ENCODE measurements at regions not wholly inside any gene's neighbourhood (a gene's known extent, or its start where the extent isn't known, plus 50 kb on each side); places are given as distances from the start of the nearest gene placed in this dataset.

DNA sequence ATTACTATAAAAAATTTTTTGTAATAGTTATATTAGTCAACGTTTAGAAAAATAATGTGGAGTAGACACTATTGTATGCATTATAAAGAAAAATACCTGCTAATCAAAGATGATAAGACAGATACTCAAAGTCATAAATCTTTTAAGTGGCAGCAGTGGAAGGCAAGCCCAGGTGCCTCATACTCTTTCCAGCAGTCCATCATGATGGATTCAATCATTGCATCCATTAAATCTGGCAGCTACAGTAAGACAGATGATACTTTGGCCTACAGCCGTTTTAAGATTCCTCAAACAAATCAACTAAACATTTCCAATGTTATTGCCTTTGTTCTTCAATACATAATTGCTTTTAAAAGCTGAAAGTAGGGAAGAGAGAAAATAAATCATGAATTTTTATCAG is 1392.9 kb upstream of the NUDT12 start:
- intact Hi-C loops (cut with DNase I; ENCODE audit: low total_unique reads) = no loop called here
- DNase-seq = no peak
- Histone ChIP-seq H3K4me3 (no peak overlapping the region), H3K9me3 (no peaks in the 10 kb centered on the region), H3K4me1 (no peaks in the 10 kb centered on the region), H3K27ac (no peak overlapping the region), H3K36me3 (no peaks in the 10 kb centered on the region), H3K27me3 (no peaks in the 10 kb centered on the region)
- no peak for TF ChIP-seq POLR2A (IDR thresholded peaks at IDR 0.05)
- ATAC-seq = no peak
- in situ Hi-C loops (cut with MboI; ENCODE audit: low sequenced_read_pairs in 4 of 4) = no loop called here

DNA sequence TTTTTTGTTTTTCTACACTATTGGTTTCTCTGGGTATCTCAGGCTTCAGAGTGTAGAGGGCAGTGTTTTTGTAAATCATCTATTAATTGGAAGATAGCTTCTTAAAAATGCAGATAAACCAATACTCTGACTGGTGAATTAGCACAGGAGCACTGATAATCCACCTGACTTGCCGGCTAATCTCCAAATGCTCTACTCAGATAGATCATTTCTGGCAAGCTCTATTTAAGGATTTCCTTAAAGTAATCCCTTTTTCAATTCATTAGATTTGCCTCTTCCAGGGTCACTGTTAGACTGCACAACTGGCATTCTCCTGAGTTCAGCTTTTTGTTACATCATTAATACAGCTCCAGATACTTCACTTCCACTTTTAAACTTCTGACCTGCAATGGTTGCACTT is 1390.3 kb upstream of the NUDT12 start:
- H3K4me3 ChIP-seq = no peak overlapping the region
- no peak overlapping the region for H3K27ac ChIP-seq
- DNase-seq = no peak
- H3K9me3 ChIP-seq = no peaks in the 10 kb centered on the region
- in situ Hi-C loops (cut with MboI; ENCODE audit: low sequenced_read_pairs in 4 of 4) (no loop called here), intact Hi-C loops (cut with DNase I; ENCODE audit: low total_unique reads) (no loop called here)
- no peaks in the 10 kb centered on the region for H3K36me3 ChIP-seq
- ATAC-seq = no peak
- H3K27me3 ChIP-seq = no peaks in the 10 kb centered on the region
- no peaks in the 10 kb centered on the region for H3K4me1 ChIP-seq
- TF ChIP-seq POLR2A (IDR thresholded peaks at IDR 0.05) = no peak
- TF ChIP-seq, protein P1, sequence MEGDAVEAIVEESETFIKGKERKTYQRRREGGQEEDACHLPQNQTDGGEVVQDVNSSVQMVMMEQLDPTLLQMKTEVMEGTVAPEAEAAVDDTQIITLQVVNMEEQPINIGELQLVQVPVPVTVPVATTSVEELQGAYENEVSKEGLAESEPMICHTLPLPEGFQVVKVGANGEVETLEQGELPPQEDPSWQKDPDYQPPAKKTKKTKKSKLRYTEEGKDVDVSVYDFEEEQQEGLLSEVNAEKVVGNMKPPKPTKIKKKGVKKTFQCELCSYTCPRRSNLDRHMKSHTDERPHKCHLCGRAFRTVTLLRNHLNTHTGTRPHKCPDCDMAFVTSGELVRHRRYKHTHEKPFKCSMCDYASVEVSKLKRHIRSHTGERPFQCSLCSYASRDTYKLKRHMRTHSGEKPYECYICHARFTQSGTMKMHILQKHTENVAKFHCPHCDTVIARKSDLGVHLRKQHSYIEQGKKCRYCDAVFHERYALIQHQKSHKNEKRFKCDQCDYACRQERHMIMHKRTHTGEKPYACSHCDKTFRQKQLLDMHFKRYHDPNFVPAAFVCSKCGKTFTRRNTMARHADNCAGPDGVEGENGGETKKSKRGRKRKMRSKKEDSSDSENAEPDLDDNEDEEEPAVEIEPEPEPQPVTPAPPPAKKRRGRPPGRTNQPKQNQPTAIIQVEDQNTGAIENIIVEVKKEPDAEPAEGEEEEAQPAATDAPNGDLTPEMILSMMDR (IDR thresholded peaks at IDR 0.05 in 4 of 5, conservative IDR thresholded peaks at IDR 0.05 in 1 of 5) = no peak

DNA sequence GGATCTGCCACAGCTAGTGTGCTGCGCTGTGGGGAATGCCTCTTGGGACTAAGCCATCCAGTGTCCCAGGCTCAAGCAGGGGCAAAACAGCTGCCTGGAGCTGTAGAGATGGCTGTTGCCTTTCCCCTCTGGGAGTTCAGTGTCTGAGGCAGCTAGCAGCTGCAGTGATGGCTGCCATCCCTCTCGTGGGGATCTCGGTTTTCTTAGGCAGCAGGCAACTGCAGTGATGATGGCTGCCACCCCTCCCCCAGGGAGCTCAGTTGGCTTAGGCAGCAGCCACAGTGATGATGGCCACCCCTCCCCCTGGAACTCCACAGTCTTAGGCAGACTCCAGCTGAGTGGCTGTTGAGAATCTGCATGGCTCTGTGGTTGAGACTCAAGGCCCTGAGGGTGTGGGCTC is 1389.2 kb upstream of the NUDT12 start:
- no peak overlapping the region for H3K27ac ChIP-seq
- no peaks in the 10 kb centered on the region for H3K9me3 ChIP-seq
- H3K4me3 ChIP-seq = no peak overlapping the region
- intact Hi-C loops (cut with DNase I; ENCODE audit: low total_unique reads) (no loop called here), in situ Hi-C loops (cut with MboI; ENCODE audit: low sequenced_read_pairs in 4 of 4) (no loop called here)
- no peaks in the 10 kb centered on the region for H3K36me3 ChIP-seq
- no peaks in the 10 kb centered on the region for H3K4me1 ChIP-seq
- TF ChIP-seq, protein P1 (IDR thresholded peaks at IDR 0.05 in 4 of 5, conservative IDR thresholded peaks at IDR 0.05 in 1 of 5) = no peak
- no peak for TF ChIP-seq POLR2A (IDR thresholded peaks at IDR 0.05)
- no peaks in the 10 kb centered on the region for H3K27me3 ChIP-seq
- DNase-seq (no peak), ATAC-seq (no peak)

DNA sequence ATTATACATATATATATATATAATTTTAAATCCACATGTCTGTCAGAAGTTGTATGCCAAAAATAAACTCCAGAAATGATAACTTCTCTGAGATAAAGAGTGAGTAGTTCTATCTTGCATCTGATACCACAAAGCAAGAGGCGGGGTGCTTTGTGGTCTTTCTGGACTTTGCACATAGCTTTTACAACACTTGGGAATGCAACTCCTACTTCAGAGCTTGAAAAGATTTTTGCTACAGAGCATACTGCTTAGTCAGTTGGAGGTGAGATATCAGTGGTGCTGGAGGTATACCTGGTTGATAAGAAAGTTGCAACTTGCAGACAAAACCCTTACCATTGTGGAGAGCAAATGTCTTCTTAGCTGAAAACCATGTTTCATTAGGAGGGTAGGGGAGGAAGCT is 1384.5 kb upstream of the NUDT12 start:
- no peak for DNase-seq
- Histone ChIP-seq H3K9me3 (no peaks in the 10 kb centered on the region), H3K27ac (no peak overlapping the region), H3K27me3 (no peaks in the 10 kb centered on the region), H3K4me1 (no peaks in the 10 kb centered on the region), H3K36me3 (no peaks in the 10 kb centered on the region), H3K4me3 (no peak overlapping the region)
- in situ Hi-C loops (cut with MboI; ENCODE audit: low sequenced_read_pairs in 4 of 4) = no loop called here
- ATAC-seq = no peak
- TF ChIP-seq, protein P1 (IDR thresholded peaks at IDR 0.05 in 4 of 5, conservative IDR thresholded peaks at IDR 0.05 in 1 of 5) = no peak
- TF ChIP-seq POLR2A (IDR thresholded peaks at IDR 0.05) = no peak
- intact Hi-C loops (cut with DNase I; ENCODE audit: low total_unique reads) = no loop called here

DNA sequence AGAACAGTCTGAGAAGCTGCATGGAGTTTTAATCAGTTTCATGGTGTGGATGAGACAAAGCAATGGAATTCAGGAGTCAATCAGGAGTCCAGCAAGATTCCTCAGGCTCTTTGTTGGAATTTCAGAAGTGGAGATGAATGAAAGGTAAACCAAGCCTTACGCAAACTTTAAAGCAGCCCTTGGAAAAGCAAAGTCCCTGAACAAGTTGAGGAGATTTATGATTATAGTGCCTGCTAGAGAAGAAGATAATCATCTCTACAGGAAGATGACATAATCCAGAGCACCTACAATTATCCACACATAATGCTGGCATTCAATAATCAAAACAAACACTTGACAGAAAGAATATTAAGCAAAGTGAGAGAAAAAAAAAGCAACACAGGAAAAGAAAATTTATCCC is 1380.1 kb upstream of the NUDT12 start:
- no peaks in the 10 kb centered on the region for H3K27me3 ChIP-seq
- H3K36me3 ChIP-seq = no peaks in the 10 kb centered on the region
- DNase-seq = no peak
- no peaks in the 10 kb centered on the region for H3K9me3 ChIP-seq
- no peak overlapping the region for H3K27ac ChIP-seq
- no peak for ATAC-seq
- in situ Hi-C loops (cut with MboI; ENCODE audit: low sequenced_read_pairs in 4 of 4) = no loop called here
- no peak overlapping the region for H3K4me3 ChIP-seq
- intact Hi-C loops (cut with DNase I; ENCODE audit: low total_unique reads) = no loop called here
- TF ChIP-seq, protein P1 (IDR thresholded peaks at IDR 0.05 in 4 of 5, conservative IDR thresholded peaks at IDR 0.05 in 1 of 5) = no peak
- no peak for TF ChIP-seq POLR2A (IDR thresholded peaks at IDR 0.05)
- no peaks in the 10 kb centered on the region for H3K4me1 ChIP-seq
